DND-41 (cell line): ENCODE measurements at regions not wholly inside any gene's neighbourhood (a gene's known extent, or its start where the extent isn't known, plus 50 kb on each side); places are given as distances from the start of the nearest gene placed in this dataset.

Experiments
- ATAC-seq: fragments of 200-7000 bp; cut with Tn5 transposase; 3 replicates; pipeline ENCODE4 v1.9.1; 2021; ENCODE audit warnings: low read depth; ENCODE audit not compliant: insufficient read depth
- DNase-seq: peaks from one replicate; pipeline ENCODE4 v3.0.0-alpha.2; 2020
- H2AFZ ChIP-seq: 2 replicates; pipeline ENCODE4 v1.6.0; 2012; ENCODE audit warnings: low read depth, low read length
- H3K27ac ChIP-seq: 2 replicates; pipeline ENCODE4 v1.5.1; 2012; ENCODE audit warnings: low read length, inconsistent platforms
- H3K27me3 ChIP-seq: fragments of 200-600 bp; sonication (generic); 2 replicates; pipeline ENCODE4 v1.6.0; 2012; ENCODE audit warnings: low read length, mild to moderate bottlenecking, inconsistent platforms; ENCODE audit not compliant: insufficient read depth, poor library complexity
- H3K36me3 ChIP-seq: 2 replicates; pipeline ENCODE4 v1.5.1; 2012; ENCODE audit warnings: low read length, inconsistent platforms; ENCODE audit not compliant: insufficient read depth
- H3K4me1 ChIP-seq: 2 replicates; pipeline ENCODE4 v1.5.1; 2012; ENCODE audit warnings: mild to moderate bottlenecking, low read length; ENCODE audit not compliant: insufficient read depth
- H3K4me2 ChIP-seq: 2 replicates; pipeline ENCODE4 v1.6.0; 2012; ENCODE audit warnings: mild to moderate bottlenecking, moderate library complexity, low read length, inconsistent platforms; ENCODE audit not compliant: insufficient read depth
- H3K4me3 ChIP-seq, 2 experiments: fragments of 200-600 bp in 1 of 2; shearing (Covaris generic) in 1 of 2; 2 replicates each; pipeline ENCODE4 v1.5.1; 2012 to 2016; ENCODE audit warnings: inconsistent platforms in 2 of 2, low read length in 2 of 2, mild to moderate bottlenecking in 2 of 2, low read depth in 1 of 2, moderate library complexity in 1 of 2
- H3K79me2 ChIP-seq: 2 replicates; pipeline ENCODE4 v1.6.0; 2012; ENCODE audit warnings: low read length, inconsistent platforms; ENCODE audit not compliant: insufficient read depth
- H3K9ac ChIP-seq: 2 replicates; pipeline ENCODE4 v1.6.0; 2012; ENCODE audit warnings: low read depth, mild to moderate bottlenecking, inconsistent platforms, low read length, moderate library complexity
- H3K9me3 ChIP-seq: 2 replicates; pipeline ENCODE4 v1.5.1; 2012; ENCODE audit warnings: low read length, moderate library complexity, mild to moderate bottlenecking, inconsistent platforms; ENCODE audit not compliant: insufficient read depth, severe bottlenecking
- H4K20me1 ChIP-seq: 2 replicates; pipeline ENCODE4 v1.6.0; 2012; ENCODE audit warnings: low read length; ENCODE audit not compliant: insufficient read depth
- CTCF ChIP-seq: IDR thresholded peaks from 2 replicates; pipeline ENCODE4 v1.5.1; 2012; ENCODE audit warnings: borderline replicate concordance, low read length, moderate library complexity, mild to moderate bottlenecking; ENCODE audit not compliant: poor library complexity, severe bottlenecking; ENCODE audit errors: extremely low read depth
- EZH2 ChIP-seq: IDR thresholded peaks from 3 replicates; pipeline ENCODE4 v1.6.1; 2012; ENCODE audit warnings: borderline replicate concordance, low read depth, mild to moderate bottlenecking, moderate library complexity, low read length, inconsistent platforms; ENCODE audit not compliant: severe bottlenecking

- no peak overlapping the region for H3K27ac ChIP-seq
- ATAC-seq = no peak
- no peaks in the 10 kb centered on the region for H3K4me1 ChIP-seq
- H2AFZ ChIP-seq = no peak overlapping the region
- H3K9ac ChIP-seq = no peak overlapping the region
- no peaks in the 10 kb centered on the region for H4K20me1 ChIP-seq
- no peak for DNase-seq
- H3K4me2 ChIP-seq = no peak overlapping the region
- no peaks in the 10 kb centered on the region for H3K79me2 ChIP-seq
- H3K36me3 ChIP-seq = no peaks in the 10 kb centered on the region
- no peaks in the 10 kb centered on the region for H3K9me3 ChIP-seq
- H3K27me3 ChIP-seq = no peaks in the 10 kb centered on the region
- TF ChIP-seq EZH2 (no peak), CTCF (no peak)
- no peak overlapping the region for H3K4me3 ChIP-seq
These were observed 64.3 kb downstream of the ELAPOR2 start for GRCh38 chr7:86995052-86995725.

GRCh38 chr7:86991771-86992191 lies 67.7 kb downstream of the ELAPOR2 start:
- Histone ChIP-seq H3K27ac (no peak overlapping the region), H3K79me2 (no peaks in the 10 kb centered on the region), H4K20me1 (no peaks in the 10 kb centered on the region), H3K36me3 (no peaks in the 10 kb centered on the region), H3K9me3 (no peaks in the 10 kb centered on the region), H3K27me3 (no peaks in the 10 kb centered on the region), H3K4me3 (no peak overlapping the region), H3K9ac (no peak overlapping the region), H3K4me2 (no peak overlapping the region), H3K4me1 (no peaks in the 10 kb centered on the region), H2AFZ (no peak overlapping the region)
- DNase-seq = no peak
- TF ChIP-seq CTCF (no peak), EZH2 (no peak)
- ATAC-seq = no peak

GRCh38 chr7:86991093-86991769 lies 68.2 kb downstream of the ELAPOR2 start:
- Histone ChIP-seq H3K4me2 (no peak overlapping the region), H3K4me3 (no peak overlapping the region), H3K79me2 (no peaks in the 10 kb centered on the region), H2AFZ (no peak overlapping the region), H4K20me1 (no peaks in the 10 kb centered on the region), H3K27ac (no peak overlapping the region), H3K9ac (no peak overlapping the region), H3K4me1 (no peaks in the 10 kb centered on the region), H3K36me3 (no peaks in the 10 kb centered on the region), H3K9me3 (no peaks in the 10 kb centered on the region), H3K27me3 (no peaks in the 10 kb centered on the region)
- no peak for DNase-seq
- no peak for TF ChIP-seq EZH2
- TF ChIP-seq CTCF = no peak
- ATAC-seq = no peak
